Ammon's horn (tissue), 1 donor: ENCODE measurements at regions not wholly inside any gene's neighbourhood (a gene's known extent, or its start where the extent isn't known, plus 50 kb on each side); places are given as distances from the start of the nearest gene placed in this dataset.

Experiments used
- DNase-seq: peaks from one replicate; pipeline ENCODE4 v3.0.0-alpha.2; 2016; ENCODE audit warnings: low spot score

- no peak for DNase-seq
Measured at GRCh38 chr3:22113453-22113852, 362.4 kb upstream of the ZNF385D start.

- no peak for DNase-seq
Measured at GRCh38 chr3:22115581-22115980, 364.6 kb upstream of the ZNF385D start.

- DNase-seq = no peak
Measured at GRCh38 chr3:22117091-22117490, 366.1 kb upstream of the ZNF385D start.

GRCh38 chr3:22117751-22118346 lies 366.8 kb upstream of the ZNF385D start:
- peak; percentile 43 for DNase-seq

GRCh38 chr3:22118542-22118941 lies 367.5 kb upstream of the ZNF385D start:
- no peak for DNase-seq

GRCh38 chr3:22121068-22121701 lies 370.2 kb upstream of the ZNF385D start:
- no peak for DNase-seq

- no peak for DNase-seq
Measured at GRCh38 chr3:22122567-22122966, 371.6 kb upstream of the ZNF385D start.

- no peak for DNase-seq
Measured at GRCh38 chr3:22129101-22129500, 378.1 kb upstream of the ZNF385D start.

GRCh38 chr3:22141769-22142168 lies 390.8 kb upstream of the ZNF385D start:
- DNase-seq = no peak

- no peak for DNase-seq
Measured at GRCh38 chr3:22147161-22147560, 396.2 kb upstream of the ZNF385D start.

- DNase-seq = no peak
Measured at GRCh38 chr3:22156868-22157267, 405.9 kb upstream of the ZNF385D start.

GRCh38 chr3:22157848-22158247 lies 406.8 kb upstream of the ZNF385D start:
- no peak for DNase-seq

- DNase-seq = no peak
Measured at GRCh38 chr3:22159004-22159695, 408.1 kb upstream of the ZNF385D start.

- DNase-seq = no peak
Measured at GRCh38 chr3:22161315-22161714, 410.3 kb upstream of the ZNF385D start.

- DNase-seq = no peak
Measured at GRCh38 chr3:22170370-22170769, 419.4 kb upstream of the ZNF385D start.

- no peak for DNase-seq
Measured at GRCh38 chr3:22172964-22173363, 422.0 kb upstream of the ZNF385D start.

- no peak for DNase-seq
Measured at GRCh38 chr3:22175947-22176346, 424.9 kb upstream of the ZNF385D start.

- DNase-seq = no peak
Measured at GRCh38 chr3:22176911-22177310, 425.9 kb upstream of the ZNF385D start.

- DNase-seq = no peak
Measured at GRCh38 chr3:22189616-22190015, 438.6 kb upstream of the ZNF385D start.

GRCh38 chr3:22199095-22199494 lies 448.1 kb upstream of the ZNF385D start:
- DNase-seq = no peak

- no peak for DNase-seq
Measured at GRCh38 chr3:22208844-22209243, 457.8 kb upstream of the ZNF385D start.

GRCh38 chr3:22209578-22209977 lies 458.6 kb upstream of the ZNF385D start:
- DNase-seq = no peak

GRCh38 chr3:22210693-22211092 lies 459.7 kb upstream of the ZNF385D start:
- no peak for DNase-seq

- DNase-seq = no peak
Measured at GRCh38 chr3:22216601-22217000, 465.6 kb upstream of the ZNF385D start.
